Muscle layer of colon (tissue), 2 donors: ENCODE measurements at regions not wholly inside any gene's neighbourhood (a gene's known extent, or its start where the extent isn't known, plus 50 kb on each side); places are given as distances from the start of the nearest gene placed in this dataset.
A peak's percentile ranks its signal among the peaks of the same experiment; 100 is the strongest.

Experiments
- H3K27ac ChIP-seq: one replicate; pipeline ENCODE4 v1.7.0; 2013; ENCODE audit warnings: low read depth, mild to moderate bottlenecking, low read length, moderate library complexity
- H3K27me3 ChIP-seq, 2 donors: one replicate each; pipeline ENCODE4 v1.7.0; 2013; ENCODE audit warnings: low read length in 2 of 2, mild to moderate bottlenecking in 2 of 2; ENCODE audit not compliant: insufficient read depth in 2 of 2, control insufficient read depth in 1 of 2
- H3K36me3 ChIP-seq: one replicate; pipeline ENCODE4 v1.7.0; 2013; ENCODE audit warnings: mild to moderate bottlenecking, low read length; ENCODE audit not compliant: insufficient read depth
- H3K4me1 ChIP-seq: one replicate; pipeline ENCODE4 v1.7.0; 2013; ENCODE audit warnings: mild to moderate bottlenecking, low read length; ENCODE audit not compliant: insufficient read depth
- H3K4me3 ChIP-seq, 2 donors: one replicate each; pipeline ENCODE4 v1.7.0; 2013; ENCODE audit warnings: low read length in 2 of 2, low read depth in 1 of 2, mild to moderate bottlenecking in 1 of 2, moderate library complexity in 1 of 2
- H3K9ac ChIP-seq: one replicate; pipeline ENCODE4 v1.7.0; 2013; ENCODE audit warnings: low read length
- H3K9me3 ChIP-seq: one replicate; pipeline ENCODE4 v1.7.0; 2013; ENCODE audit warnings: mild to moderate bottlenecking, low read length
- donor health status: abdominal sarcoma.
- donor health status: Adenocarcinoma of cecum.

DNA sequence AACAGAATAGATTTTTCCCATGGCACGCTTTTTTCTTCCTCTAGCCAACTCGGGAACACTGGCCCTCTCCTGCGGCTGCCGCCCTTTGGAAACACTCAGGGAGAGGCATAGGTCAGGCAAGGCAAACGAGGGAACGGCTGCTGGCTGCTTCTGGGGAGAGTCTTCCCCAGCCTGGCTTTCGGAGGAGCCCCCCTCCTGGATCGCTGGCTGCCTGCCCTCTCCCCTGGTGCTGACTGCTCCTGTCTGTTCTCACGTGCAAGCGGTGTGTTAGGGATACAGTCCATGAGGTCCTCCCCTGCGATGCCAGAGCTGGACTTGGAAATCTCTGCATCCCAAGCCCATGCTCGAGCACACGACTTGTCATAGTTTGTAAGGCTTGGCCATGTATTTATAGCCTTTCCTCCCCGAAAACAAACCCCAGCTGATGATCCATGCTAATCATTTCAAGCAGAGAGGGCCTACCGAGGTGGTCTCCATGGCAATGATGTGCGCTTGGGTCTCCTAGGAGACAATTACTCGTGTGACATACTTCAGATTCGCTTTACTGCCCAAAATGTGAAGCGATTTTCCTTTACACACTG lies 315.6 kb upstream of the ATP10A start:
- H3K36me3 ChIP-seq, result no peaks in the 10 kb centered on the region
- no peak overlapping the region for H3K4me3 ChIP-seq
- H3K9ac ChIP-seq, result no peak overlapping the region
- no peaks in the 10 kb centered on the region for H3K27me3 ChIP-seq
- H3K27ac ChIP-seq, result no peak overlapping the region
- no peaks in the 10 kb centered on the region for H3K4me1 ChIP-seq
- H3K9me3 ChIP-seq, result no peaks in the 10 kb centered on the region

GRCh38 chr15:26177816-26178215 lies 314.7 kb upstream of the ATP10A start:
- H3K36me3 ChIP-seq, result no peaks in the 10 kb centered on the region
- H3K27me3 ChIP-seq, result no peaks in the 10 kb centered on the region
- H3K9ac ChIP-seq, result no peak overlapping the region
- no peak overlapping the region for H3K4me3 ChIP-seq
- H3K27ac ChIP-seq, result no peak overlapping the region
- no peaks in the 10 kb centered on the region for H3K4me1 ChIP-seq
- H3K9me3 ChIP-seq, result no peaks in the 10 kb centered on the region

DNA sequence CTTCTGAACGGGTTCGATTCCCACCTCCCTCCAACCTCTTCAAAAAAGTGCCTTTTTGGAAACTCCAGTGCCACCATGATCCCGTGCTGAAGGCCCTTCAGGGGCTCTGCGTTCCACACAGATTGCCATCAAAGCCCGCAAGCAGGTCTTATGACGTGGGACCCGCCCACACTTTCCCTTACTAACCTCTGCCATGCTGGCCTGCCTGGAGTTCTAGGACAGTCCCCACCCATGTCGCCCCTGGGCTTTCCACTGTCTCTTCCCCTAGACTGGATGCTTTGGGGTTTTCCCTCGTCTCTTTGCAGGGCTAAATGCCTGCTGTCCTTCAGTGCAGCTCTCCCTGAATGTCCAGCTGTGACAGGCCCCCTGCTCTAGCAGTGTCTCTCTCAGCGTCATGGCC lies 313.7 kb upstream of the ATP10A start:
- H3K36me3 ChIP-seq, result no peaks in the 10 kb centered on the region
- no peak overlapping the region for H3K4me3 ChIP-seq
- H3K9me3 ChIP-seq, result no peaks in the 10 kb centered on the region
- no peak overlapping the region for H3K27ac ChIP-seq
- H3K9ac ChIP-seq, result no peak overlapping the region
- no peaks in the 10 kb centered on the region for H3K4me1 ChIP-seq
- no peaks in the 10 kb centered on the region for H3K27me3 ChIP-seq

- no peak overlapping the region for H3K9ac ChIP-seq
- H3K36me3 ChIP-seq, result no peaks in the 10 kb centered on the region
- no peak overlapping the region for H3K27ac ChIP-seq
- H3K4me3 ChIP-seq, result no peak overlapping the region
- H3K9me3 ChIP-seq, result no peaks in the 10 kb centered on the region
- no peaks in the 10 kb centered on the region for H3K4me1 ChIP-seq
- H3K27me3 ChIP-seq, result no peaks in the 10 kb centered on the region
Measured at GRCh38 chr15:26171266-26171665, 308.1 kb upstream of the ATP10A start.

DNA sequence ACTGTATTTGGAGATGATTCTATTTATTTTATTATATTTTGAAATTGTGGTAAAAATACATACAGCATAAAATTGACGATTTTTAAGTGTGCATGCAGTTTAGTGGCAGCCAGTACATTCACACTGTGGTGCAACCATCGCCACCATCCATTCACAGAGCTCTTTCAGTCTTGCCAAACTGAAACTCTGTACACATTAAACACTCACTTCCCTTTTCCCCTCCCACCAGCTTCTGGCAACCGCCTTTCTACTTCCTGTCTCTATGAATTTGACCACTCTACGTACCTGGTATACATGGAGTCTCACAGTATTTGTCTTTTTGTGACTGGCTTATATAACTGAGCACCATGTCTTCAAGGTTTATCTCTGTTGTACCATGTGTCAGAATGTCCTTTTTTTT lies 303.3 kb upstream of the ATP10A start:
- Histone ChIP-seq H3K9me3 (no peaks in the 10 kb centered on the region), H3K27ac (no peak overlapping the region), H3K9ac (no peak overlapping the region), H3K36me3 (no peaks in the 10 kb centered on the region), H3K27me3 (no peaks in the 10 kb centered on the region), H3K4me1 (no peaks in the 10 kb centered on the region), H3K4me3 (no peak overlapping the region)

DNA sequence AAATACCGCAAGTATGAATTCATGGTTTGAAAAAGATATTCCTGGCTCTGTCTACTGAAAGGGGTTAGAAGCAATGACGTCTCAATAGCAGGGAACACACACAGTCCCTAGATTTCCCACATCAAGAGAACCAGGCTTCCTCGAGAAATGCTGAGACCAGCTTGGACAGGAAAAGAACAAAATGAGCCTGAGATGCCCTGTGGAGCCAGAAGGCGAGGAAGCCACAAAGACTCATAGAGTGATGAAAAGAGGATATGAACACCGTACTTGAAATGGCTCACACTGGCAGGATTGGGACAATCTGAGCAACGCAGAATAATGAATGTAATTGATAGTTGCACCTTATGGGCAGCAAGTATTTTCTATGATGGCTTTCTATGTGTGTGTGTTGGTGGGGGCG lies 302.4 kb upstream of the ATP10A start:
- H3K27me3 ChIP-seq, result no peaks in the 10 kb centered on the region
- H3K27ac ChIP-seq, result no peak overlapping the region
- H3K4me1 ChIP-seq, result no peaks in the 10 kb centered on the region
- H3K36me3 ChIP-seq, result no peaks in the 10 kb centered on the region
- no peak overlapping the region for H3K9ac ChIP-seq
- no peak overlapping the region for H3K4me3 ChIP-seq
- H3K9me3 ChIP-seq, result no peaks in the 10 kb centered on the region

- H3K9ac ChIP-seq, result no peak overlapping the region
- no peaks in the 10 kb centered on the region for H3K9me3 ChIP-seq
- H3K27me3 ChIP-seq, result no peaks in the 10 kb centered on the region
- no peak overlapping the region for H3K4me3 ChIP-seq
- H3K4me1 ChIP-seq, result peaks cover 13% of the 10 kb centered on the region
- no peaks in the 10 kb centered on the region for H3K36me3 ChIP-seq
- H3K27ac ChIP-seq, result no peak overlapping the region
Measured at GRCh38 chr15:26160343-26160742, 297.2 kb upstream of the ATP10A start.

- no peaks in the 10 kb centered on the region for H3K27me3 ChIP-seq
- peaks cover 13% of the 10 kb centered on the region for H3K4me1 ChIP-seq
- H3K36me3 ChIP-seq, result no peaks in the 10 kb centered on the region
- no peak overlapping the region for H3K4me3 ChIP-seq
- no peaks in the 10 kb centered on the region for H3K9me3 ChIP-seq
- no peak overlapping the region for H3K9ac ChIP-seq
- no peak overlapping the region for H3K27ac ChIP-seq
Measured at GRCh38 chr15:26158176-26158575, 295.0 kb upstream of the ATP10A start.

DNA sequence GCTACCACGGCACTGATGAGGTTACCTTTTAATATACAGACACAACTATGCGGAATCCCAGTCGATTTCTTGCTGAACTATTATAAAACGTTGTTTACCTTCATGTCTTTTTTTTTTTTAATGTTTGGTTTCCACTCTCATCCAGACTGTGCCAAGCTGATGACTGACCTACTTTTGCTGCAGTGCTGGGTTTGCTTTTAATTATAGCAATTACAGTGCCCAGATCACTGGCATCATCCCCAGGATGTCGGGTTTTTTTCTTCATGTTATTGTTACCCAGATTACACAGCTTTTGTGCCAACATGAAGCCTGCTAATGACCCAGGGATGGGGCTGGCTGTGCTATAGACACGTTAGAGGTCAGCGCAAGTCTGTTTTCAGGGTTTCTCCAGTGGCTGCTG lies 294.0 kb upstream of the ATP10A start:
- no peak overlapping the region for H3K27ac ChIP-seq
- H3K4me3 ChIP-seq, result peak overlapping the region in 1 of 2 donors; percentile 27
- H3K9me3 ChIP-seq, result no peaks in the 10 kb centered on the region
- H3K9ac ChIP-seq, result no peak overlapping the region
- H3K4me1 ChIP-seq, result peaks cover 13% of the 10 kb centered on the region
- no peaks in the 10 kb centered on the region for H3K27me3 ChIP-seq
- H3K36me3 ChIP-seq, result no peaks in the 10 kb centered on the region

DNA sequence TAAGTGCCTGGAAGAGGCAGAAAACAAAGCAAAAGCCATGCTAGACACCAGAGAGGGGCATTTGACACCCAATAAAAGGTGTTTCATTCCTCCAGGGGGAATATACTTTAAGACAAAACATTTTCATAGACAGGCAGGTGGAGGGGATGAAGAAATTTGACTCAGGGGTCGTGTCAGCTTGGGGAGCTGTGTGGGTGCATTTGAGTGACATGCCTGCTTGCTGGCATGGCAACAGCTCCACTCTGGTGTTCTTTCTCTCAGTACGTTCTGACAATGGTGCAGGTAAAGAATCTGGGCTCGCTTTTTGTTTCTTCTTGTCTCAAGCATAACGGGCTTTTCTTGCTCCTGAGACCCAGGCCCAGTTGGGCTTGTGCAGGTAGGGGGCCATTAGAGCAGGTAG lies 292.9 kb upstream of the ATP10A start:
- no peak overlapping the region for H3K27ac ChIP-seq
- no peak overlapping the region for H3K4me3 ChIP-seq

DNA sequence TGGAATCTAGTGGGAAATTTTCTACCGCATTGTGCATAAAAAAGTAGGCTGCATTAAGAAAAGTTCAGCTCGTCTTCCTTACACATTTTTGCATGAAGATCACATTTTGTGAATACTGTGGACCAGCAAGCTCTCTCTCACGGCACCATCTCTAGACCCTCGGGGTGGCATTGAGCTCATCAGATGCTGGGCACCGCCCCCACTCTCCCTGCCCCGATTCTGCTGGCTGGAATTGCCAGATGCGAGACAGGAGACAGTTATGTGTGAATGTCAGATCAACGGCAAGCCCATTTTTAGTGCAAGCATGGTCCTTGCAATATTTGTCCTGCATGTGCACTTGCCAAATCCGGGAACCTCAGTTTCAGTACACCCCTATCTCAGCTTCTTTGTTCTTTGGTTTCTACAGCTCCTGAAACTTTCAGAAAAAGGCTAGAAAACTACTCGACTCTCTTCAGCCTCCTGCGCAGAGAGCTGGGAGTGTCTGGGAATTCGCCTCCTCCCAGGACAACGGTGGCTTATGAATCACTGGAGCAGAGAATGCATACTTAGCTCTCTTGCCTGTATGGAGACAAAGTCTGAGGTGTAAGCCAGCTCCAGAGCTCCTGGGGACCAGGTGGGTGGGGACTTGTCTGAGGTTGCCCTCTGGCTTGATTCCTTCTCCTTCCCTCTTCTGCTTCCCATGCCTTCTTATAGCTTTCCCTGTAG lies 285.2 kb upstream of the ATP10A start:
- H3K27me3 ChIP-seq, result no peaks in the 10 kb centered on the region

More for the DNA sequence above, 292.9 kb upstream of the ATP10A start:
- Histone ChIP-seq H3K27me3 (no peaks in the 10 kb centered on the region), H3K9ac (no peak overlapping the region), H3K36me3 (no peaks in the 10 kb centered on the region), H3K9me3 (no peaks in the 10 kb centered on the region), H3K4me1 (peaks cover 13% of the 10 kb centered on the region)

GRCh38 chr15:26146202-26146601 lies 283.1 kb upstream of the ATP10A start:
- no peaks in the 10 kb centered on the region for H3K9me3 ChIP-seq
- no peak overlapping the region for H3K4me3 ChIP-seq
- no peak overlapping the region for H3K9ac ChIP-seq
- no peaks in the 10 kb centered on the region for H3K4me1 ChIP-seq
- H3K27ac ChIP-seq, result no peak overlapping the region
- H3K27me3 ChIP-seq, result no peaks in the 10 kb centered on the region
- no peaks in the 10 kb centered on the region for H3K36me3 ChIP-seq

More for the DNA sequence above, 285.2 kb upstream of the ATP10A start:
- no peaks in the 10 kb centered on the region for H3K4me1 ChIP-seq
- no peak overlapping the region for H3K27ac ChIP-seq
- H3K9me3 ChIP-seq, result no peaks in the 10 kb centered on the region
- H3K9ac ChIP-seq, result no peak overlapping the region
- H3K4me3 ChIP-seq, result no peak overlapping the region
- no peaks in the 10 kb centered on the region for H3K36me3 ChIP-seq
